ENCODE measurements at regions not wholly inside any gene's neighbourhood (a gene's known extent, or its start where the extent isn't known, plus 50 kb on each side); places are given as distances from the start of the nearest gene placed in this dataset.
"Not testable (repeated sequence)": the region's sequence is repeated elsewhere in the genome, so short reads cannot be mapped to it uniquely, and the experiment has no call there.

GRCh38 chr1:148317288-148317985, 165.4 kb upstream of the NBPF11 start:
- no peak overlapping the region for H3K4me3 ChIP-seq (replicated peaks; ENCODE audit: low read depth, low read length)
- DNase-seq (ENCODE audit: extremely low read depth, low read depth), result no peak
- TF ChIP-seq CTCF (IDR thresholded peaks at IDR 0.05; ENCODE audit: low read depth, low read length, missing control alignments), result no peak

GRCh38 chr1:148315071-148315811, 163.2 kb upstream of the NBPF11 start:
- no peak overlapping the region for H3K4me3 ChIP-seq (replicated peaks; ENCODE audit: low read depth, low read length)
- no peak for DNase-seq (ENCODE audit: extremely low read depth, low read depth)
- no peak for TF ChIP-seq CTCF (IDR thresholded peaks at IDR 0.05; ENCODE audit: low read depth, low read length, missing control alignments)

GRCh38 chr1:148310807-148311206, 158.7 kb upstream of the NBPF11 start:
- DNase-seq (ENCODE audit: extremely low read depth, low read depth), result no peak
- TF ChIP-seq CTCF (IDR thresholded peaks at IDR 0.05; ENCODE audit: low read depth, low read length, missing control alignments), result no peak
- no peak overlapping the region for H3K4me3 ChIP-seq (replicated peaks; ENCODE audit: low read depth, low read length)

GRCh38 chr1:148309940-148310500, 157.9 kb upstream of the NBPF11 start:
- peak overlapping the region; percentile 19; the same call in 1 of the 2 replicates for H3K4me3 ChIP-seq (replicated peaks; ENCODE audit: low read depth, low read length)
- no peak for DNase-seq (ENCODE audit: extremely low read depth, low read depth)

GRCh38 chr1:148308832-148309458, 156.9 kb upstream of the NBPF11 start:
- H3K4me3 ChIP-seq (replicated peaks; ENCODE audit: low read depth, low read length), result no peak overlapping the region
- DNase-seq (ENCODE audit: extremely low read depth, low read depth), result peak; percentile 6
- TF ChIP-seq CTCF (IDR thresholded peaks at IDR 0.05; ENCODE audit: low read depth, low read length, missing control alignments), result no peak

More at GRCh38 chr1:148309940-148310500, 157.9 kb upstream of the NBPF11 start:
- no peak for TF ChIP-seq CTCF (IDR thresholded peaks at IDR 0.05; ENCODE audit: low read depth, low read length, missing control alignments)

- no peak overlapping the region for H3K4me3 ChIP-seq (replicated peaks; ENCODE audit: low read depth, low read length)
- DNase-seq (ENCODE audit: extremely low read depth, low read depth), result no peak
- no peak for TF ChIP-seq CTCF (IDR thresholded peaks at IDR 0.05; ENCODE audit: low read depth, low read length, missing control alignments)
These were observed 155.6 kb upstream of the NBPF11 start for GRCh38 chr1:148307583-148308185.

GRCh38 chr1:148304935-148305334, 152.9 kb upstream of the NBPF11 start:
- not testable (repeated sequence) for H3K4me3 ChIP-seq (replicated peaks; ENCODE audit: low read depth, low read length); DNase-seq (ENCODE audit: extremely low read depth, low read depth)

- DNase-seq (ENCODE audit: extremely low read depth, low read depth), result not testable (repeated sequence)
These were observed 150.7 kb upstream of the NBPF11 start for GRCh38 chr1:148302586-148303364.

GRCh38 chr1:148297852-148298251, 145.8 kb upstream of the NBPF11 start:
- DNase-seq (ENCODE audit: extremely low read depth, low read depth); H3K4me3 ChIP-seq (replicated peaks; ENCODE audit: low read depth, low read length): not testable (repeated sequence)

More at GRCh38 chr1:148302586-148303364, 150.7 kb upstream of the NBPF11 start:
- peak overlapping the region; percentile 49 for H3K4me3 ChIP-seq (replicated peaks; ENCODE audit: low read depth, low read length)

Data from HFF-Myc (cell line).